Mesendoderm (in vitro differentiated cells): ENCODE measurements at regions not wholly inside any gene's neighbourhood (a gene's known extent, or its start where the extent isn't known, plus 50 kb on each side); places are given as distances from the start of the nearest gene placed in this dataset.

Experiments
- DNase-seq: peaks from one replicate; pipeline ENCODE4 v3.0.0; 2013
- H2AK5ac ChIP-seq: 2 replicates; pipeline ENCODE4 v1.6.1; 2013; ENCODE audit warnings: low read length, inconsistent platforms
- H2BK120ac ChIP-seq: 2 replicates; pipeline ENCODE4 v1.6.1; 2013; ENCODE audit warnings: low read depth, mild to moderate bottlenecking, low read length, moderate library complexity, mixed read lengths
- H2BK15ac ChIP-seq: replicated peaks from 2 replicates; pipeline ENCODE4 v1.6.1; 2013; ENCODE audit warnings: low read depth, mild to moderate bottlenecking, moderate library complexity
- H2BK5ac ChIP-seq: 2 replicates; pipeline ENCODE4 v1.6.1; 2013; ENCODE audit warnings: low read length, inconsistent platforms
- H3K18ac ChIP-seq: 2 replicates; pipeline ENCODE4 v1.6.1; 2013; ENCODE audit warnings: mild to moderate bottlenecking, low read length, mixed read lengths
- H3K23ac ChIP-seq: one replicate; pipeline ENCODE4 v1.6.1; 2013; ENCODE audit warnings: low read length
- H3K27ac ChIP-seq: 2 replicates; pipeline ENCODE4 v1.5.1; 2013; ENCODE audit warnings: low read depth, mild to moderate bottlenecking, inconsistent platforms, low read length, moderate library complexity
- H3K27me3 ChIP-seq: 2 replicates; pipeline ENCODE4 v1.6.1; 2013; ENCODE audit warnings: low read length, control low read depth, mild to moderate bottlenecking, inconsistent platforms; ENCODE audit not compliant: insufficient read depth, poor library complexity
- H3K36me3 ChIP-seq: 2 replicates; pipeline ENCODE4 v1.6.1; 2013; ENCODE audit warnings: low read length, inconsistent platforms; ENCODE audit not compliant: control insufficient read depth, insufficient read depth
- H3K4ac ChIP-seq: one replicate; pipeline ENCODE4 v1.6.1; 2013; ENCODE audit warnings: low read depth, mild to moderate bottlenecking, low read length, moderate library complexity
- H3K4me1 ChIP-seq: 2 replicates; pipeline ENCODE4 v1.6.1; 2013; ENCODE audit warnings: low read depth, low read length, inconsistent platforms; ENCODE audit not compliant: control insufficient read depth
- H3K4me2 ChIP-seq: 2 replicates; pipeline ENCODE4 v1.6.1; 2013; ENCODE audit warnings: low read length
- H3K4me3 ChIP-seq: 2 replicates; pipeline ENCODE4 v1.5.1; 2013; ENCODE audit warnings: mild to moderate bottlenecking, low read length
- H3K56ac ChIP-seq: one replicate; pipeline ENCODE4 v1.6.1; 2013; ENCODE audit warnings: low read length
- H3K79me1 ChIP-seq: 2 replicates; pipeline ENCODE4 v1.6.1; 2013; ENCODE audit warnings: low read length, inconsistent platforms
- H3K79me2 ChIP-seq: 2 replicates; pipeline ENCODE4 v1.6.1; 2013; ENCODE audit warnings: mild to moderate bottlenecking, low read length; ENCODE audit not compliant: control insufficient read depth, insufficient read depth
- H3K9ac ChIP-seq: 2 replicates; pipeline ENCODE4 v1.6.1; 2013; ENCODE audit warnings: low read length, inconsistent platforms
- H4K5ac ChIP-seq: one replicate; pipeline ENCODE4 v1.6.1; 2013; ENCODE audit warnings: low read length
- H4K8ac ChIP-seq: one replicate; pipeline ENCODE4 v1.6.1; 2013; ENCODE audit warnings: low read depth, mild to moderate bottlenecking, control low read depth, low read length, moderate library complexity
- WGBS: extraction: QIAGEN DNeasy Blood & Tissue Kit; methylation state at CpG from one replicate; pipeline ENCODE4 v1.1.7; 2013; ENCODE audit warnings: low lambda C conversion rate, missing lambda C conversion rate; ENCODE audit not compliant: insufficient coverage; ENCODE audit errors: extremely low coverage; 5-methylcytosine and 5-hydroxymethylcytosine counted together

DNA sequence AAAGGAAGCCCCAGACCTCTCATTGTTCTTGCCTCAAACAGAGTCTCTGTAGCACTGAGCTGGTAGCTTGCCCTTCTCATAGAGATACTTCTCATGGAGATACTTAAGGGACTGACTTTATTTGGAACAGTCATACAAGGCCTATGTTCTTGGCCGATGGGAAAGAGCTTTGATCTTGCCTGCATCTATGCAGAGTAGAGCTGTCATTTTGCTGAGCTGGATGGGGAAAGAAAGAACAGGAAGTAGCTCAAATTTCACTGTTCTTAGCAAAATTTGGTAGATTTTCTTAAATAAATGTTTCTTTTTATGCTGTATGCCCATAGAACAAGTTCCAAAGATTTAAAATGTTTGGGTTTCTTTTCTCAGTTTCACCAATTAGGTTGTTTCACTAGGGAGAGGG is 119.3 kb upstream of the SEC61G start:
- Histone ChIP-seq H3K36me3 (no peaks in the 10 kb centered on the region), H3K4ac (no peak overlapping the region), H3K79me1 (no peaks in the 10 kb centered on the region), H3K18ac (no peak overlapping the region), H3K4me3 (no peak overlapping the region), H3K27me3 (no peaks in the 10 kb centered on the region), H2BK5ac (no peak overlapping the region), H3K9ac (no peak overlapping the region), H2AK5ac (no peak overlapping the region), H3K4me2 (no peak overlapping the region), H4K5ac (no peak overlapping the region), H3K23ac (no peak overlapping the region), H2BK15ac (no peak overlapping the region), H3K27ac (no peak overlapping the region), H3K56ac (no peak overlapping the region), H3K4me1 (no peaks in the 10 kb centered on the region), H2BK120ac (no peak overlapping the region), H4K8ac (no peak overlapping the region), H3K79me2 (no peaks in the 10 kb centered on the region)
- no peak for DNase-seq
- WGBS, result no CpG with 5 or more reads among the region's 1 CpG

DNA sequence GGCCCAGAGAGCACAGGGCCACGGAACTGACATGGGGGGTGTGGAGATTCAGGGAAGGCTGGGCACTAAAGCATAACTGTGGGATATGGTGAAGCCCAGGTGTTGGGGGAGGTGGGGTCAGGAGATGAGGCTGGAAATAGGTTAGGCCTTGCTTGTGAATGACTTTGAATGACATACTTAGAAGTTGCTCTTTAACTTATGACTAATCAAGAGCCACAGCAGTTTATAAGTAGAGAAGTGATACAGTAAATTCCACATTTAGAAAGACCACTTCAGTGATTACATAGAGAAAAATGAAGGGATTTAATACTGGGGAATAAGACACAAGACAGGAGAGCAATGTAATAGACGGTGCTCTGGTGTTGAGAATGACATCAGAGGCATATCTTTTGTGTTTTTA is 120.8 kb upstream of the SEC61G start:
- no peak overlapping the region for H3K23ac ChIP-seq
- H3K4me2 ChIP-seq, result no peak overlapping the region
- H2AK5ac ChIP-seq, result no peak overlapping the region
- DNase-seq, result no peak
- H3K4me3 ChIP-seq, result no peak overlapping the region
- no peak overlapping the region for H3K4ac ChIP-seq
- no peak overlapping the region for H2BK15ac ChIP-seq
- no peak overlapping the region for H3K27ac ChIP-seq
- no peak overlapping the region for H3K56ac ChIP-seq
- H3K4me1 ChIP-seq, result no peaks in the 10 kb centered on the region
- no peak overlapping the region for H4K5ac ChIP-seq
- no peaks in the 10 kb centered on the region for H3K27me3 ChIP-seq
- no peak overlapping the region for H3K18ac ChIP-seq
- H4K8ac ChIP-seq, result no peak overlapping the region
- H2BK5ac ChIP-seq, result no peak overlapping the region
- H3K79me2 ChIP-seq, result no peaks in the 10 kb centered on the region
- H3K79me1 ChIP-seq, result no peaks in the 10 kb centered on the region
- no peak overlapping the region for H3K9ac ChIP-seq
- no CpG with 5 or more reads among the region's 2 CpGs for WGBS
- no peaks in the 10 kb centered on the region for H3K36me3 ChIP-seq
- H2BK120ac ChIP-seq, result no peak overlapping the region

DNA sequence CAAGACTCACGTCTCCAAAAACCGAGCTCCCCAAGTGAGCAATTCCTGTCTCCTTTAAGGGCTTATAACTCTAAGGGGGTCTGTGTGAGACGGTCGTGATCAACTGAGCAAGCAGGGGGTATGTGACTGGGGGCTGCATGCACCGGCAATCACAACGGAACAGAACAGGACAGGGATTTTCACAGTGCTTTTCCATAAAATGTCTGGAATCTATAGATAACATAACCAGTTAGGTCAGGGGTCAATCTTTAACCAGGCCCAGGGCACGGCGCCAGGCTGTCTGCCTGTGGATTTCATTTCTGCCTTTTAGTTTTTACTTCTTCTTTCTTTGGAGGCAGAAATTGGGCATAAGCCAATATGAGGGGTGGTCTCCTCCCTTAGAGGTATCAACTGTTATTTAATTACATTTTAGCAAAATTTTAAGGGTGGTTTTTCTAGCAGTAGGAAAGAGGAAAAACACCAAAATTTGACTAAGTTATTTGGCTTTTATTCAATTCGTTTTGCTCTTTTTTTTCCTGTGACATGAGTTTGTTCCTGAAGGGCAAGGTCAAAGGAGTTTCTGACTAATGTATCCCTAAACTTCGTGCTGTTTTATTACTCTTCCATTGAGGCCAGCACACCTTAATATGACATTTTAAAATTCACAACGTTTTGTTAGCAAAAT is 121.4 kb upstream of the SEC61G start:
- Histone ChIP-seq H2BK15ac (no peak overlapping the region), H2AK5ac (no peak overlapping the region), H3K27ac (no peak overlapping the region), H3K79me1 (no peaks in the 10 kb centered on the region), H3K9ac (no peak overlapping the region), H3K4me3 (no peak overlapping the region), H4K8ac (no peak overlapping the region), H4K5ac (no peak overlapping the region), H2BK5ac (no peak overlapping the region), H3K23ac (no peak overlapping the region), H3K56ac (no peak overlapping the region), H3K18ac (no peak overlapping the region), H2BK120ac (no peak overlapping the region), H3K4me2 (no peak overlapping the region), H3K4me1 (no peaks in the 10 kb centered on the region), H3K4ac (no peak overlapping the region), H3K79me2 (no peaks in the 10 kb centered on the region), H3K27me3 (no peaks in the 10 kb centered on the region), H3K36me3 (no peaks in the 10 kb centered on the region)
- DNase-seq, result no peak
- 100% methylated on average over 1 of the region's 11 CpGs for WGBS

DNA sequence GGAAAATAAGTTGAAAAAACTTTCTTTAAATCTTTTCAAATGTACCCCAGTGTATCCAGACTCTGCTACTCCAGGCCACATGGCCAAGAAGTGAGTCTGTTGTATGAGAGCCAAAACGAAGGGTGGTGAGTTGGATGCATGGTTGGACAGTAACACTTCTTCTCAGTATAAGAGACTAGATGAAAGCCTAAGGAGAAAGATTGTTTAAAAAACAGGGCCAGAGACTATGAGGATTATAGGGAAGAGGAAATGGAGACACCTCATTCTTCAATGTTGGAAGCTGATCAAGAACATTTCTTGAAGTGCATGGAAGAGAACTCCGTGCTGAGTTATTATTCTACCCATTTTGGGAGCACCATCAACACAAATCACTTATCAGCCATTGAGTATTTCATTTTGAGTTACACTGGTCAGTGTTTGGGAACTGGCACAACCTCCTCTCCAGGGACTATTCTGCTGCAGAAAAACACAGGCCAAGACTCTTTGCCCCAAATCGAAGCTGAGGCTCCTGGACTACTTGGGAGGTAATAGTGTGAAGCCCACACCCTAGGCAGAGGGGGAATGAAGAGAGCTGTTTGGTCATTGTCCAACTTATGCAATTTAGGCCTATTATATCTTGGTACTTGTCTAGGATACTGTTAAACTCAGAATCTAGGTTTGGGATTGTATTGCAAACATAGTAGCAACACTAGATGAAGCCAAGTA is 123.0 kb upstream of the SEC61G start:
- no peak overlapping the region for H3K4ac ChIP-seq
- no peak overlapping the region for H3K9ac ChIP-seq
- H4K5ac ChIP-seq, result no peak overlapping the region
- H3K27me3 ChIP-seq, result no peaks in the 10 kb centered on the region
- H3K27ac ChIP-seq, result no peak overlapping the region
- no peak overlapping the region for H3K4me3 ChIP-seq
- no CpG with 5 or more reads among the region's 3 CpGs for WGBS
- no peaks in the 10 kb centered on the region for H3K4me1 ChIP-seq
- no peaks in the 10 kb centered on the region for H3K79me2 ChIP-seq
- no peak overlapping the region for H4K8ac ChIP-seq
- DNase-seq, result no peak
- no peak overlapping the region for H3K4me2 ChIP-seq
- no peak overlapping the region for H2BK120ac ChIP-seq
- no peak overlapping the region for H3K18ac ChIP-seq
- H2BK15ac ChIP-seq, result no peak overlapping the region
- no peaks in the 10 kb centered on the region for H3K36me3 ChIP-seq
- H3K79me1 ChIP-seq, result no peaks in the 10 kb centered on the region
- no peak overlapping the region for H2BK5ac ChIP-seq
- no peak overlapping the region for H2AK5ac ChIP-seq
- no peak overlapping the region for H3K23ac ChIP-seq
- H3K56ac ChIP-seq, result no peak overlapping the region

DNA sequence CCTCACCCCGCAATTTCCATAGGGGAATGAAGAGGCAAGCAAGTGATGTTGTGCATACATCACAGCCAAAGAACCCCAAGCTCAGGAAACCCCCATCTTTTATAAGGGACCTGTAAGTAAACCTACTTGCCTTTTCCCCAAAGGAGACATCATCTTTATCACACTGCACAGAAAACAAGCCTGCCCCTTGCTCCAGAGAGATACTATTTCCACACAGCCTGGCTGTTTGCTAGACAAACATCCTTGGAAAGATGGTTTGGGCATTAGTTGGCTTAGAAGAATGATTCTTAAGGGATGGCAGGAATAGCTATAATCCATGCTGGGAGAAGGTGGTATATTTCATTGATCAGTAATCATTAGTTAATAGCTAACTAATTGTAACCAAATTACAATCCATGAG is 123.7 kb upstream of the SEC61G start:
- Histone ChIP-seq H3K4me2 (no peak overlapping the region), H3K56ac (no peak overlapping the region), H3K36me3 (no peaks in the 10 kb centered on the region), H3K4me3 (no peak overlapping the region), H3K79me2 (no peaks in the 10 kb centered on the region), H3K4me1 (no peaks in the 10 kb centered on the region), H2BK120ac (no peak overlapping the region), H2BK15ac (no peak overlapping the region), H3K79me1 (no peaks in the 10 kb centered on the region), H3K27me3 (no peaks in the 10 kb centered on the region), H3K18ac (no peak overlapping the region), H4K5ac (no peak overlapping the region), H2BK5ac (no peak overlapping the region), H3K9ac (no peak overlapping the region), H3K4ac (no peak overlapping the region), H3K23ac (no peak overlapping the region), H4K8ac (no peak overlapping the region), H2AK5ac (no peak overlapping the region), H3K27ac (no peak overlapping the region)
- no CpG with 5 or more reads among the region's 1 CpG for WGBS
- no peak for DNase-seq

DNA sequence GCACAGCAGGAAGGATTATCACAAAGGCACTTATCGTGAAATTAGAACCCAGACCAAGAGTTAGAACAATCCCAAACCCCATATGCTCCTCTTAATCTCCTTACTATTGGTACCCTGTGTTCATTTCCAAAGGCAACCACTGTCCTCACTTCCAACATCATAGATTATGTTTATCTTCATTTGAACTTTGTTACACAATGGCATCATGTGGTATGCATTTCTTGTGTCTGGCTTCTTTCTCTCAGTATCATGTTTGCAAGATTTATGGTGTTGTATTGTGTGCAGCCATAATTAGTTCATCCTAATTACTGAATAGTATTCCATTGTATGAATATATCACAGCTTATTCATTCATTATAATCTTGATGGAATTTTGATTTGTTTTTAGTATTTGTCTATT is 124.6 kb upstream of the SEC61G start:
- Histone ChIP-seq H3K4me3 (no peak overlapping the region), H3K79me1 (no peaks in the 10 kb centered on the region), H4K5ac (no peak overlapping the region), H2BK5ac (no peak overlapping the region), H2BK120ac (no peak overlapping the region), H2AK5ac (no peak overlapping the region), H2BK15ac (no peak overlapping the region), H3K4me2 (no peak overlapping the region), H3K4me1 (no peaks in the 10 kb centered on the region), H3K27ac (no peak overlapping the region), H3K56ac (no peak overlapping the region), H3K27me3 (no peaks in the 10 kb centered on the region), H3K36me3 (no peaks in the 10 kb centered on the region), H3K23ac (no peak overlapping the region), H3K18ac (no peak overlapping the region), H3K79me2 (no peaks in the 10 kb centered on the region), H4K8ac (no peak overlapping the region), H3K9ac (no peak overlapping the region), H3K4ac (no peak overlapping the region)
- DNase-seq, result no peak
- no CpG with 5 or more reads among the region's 1 CpG for WGBS
